Memory B cell (primary cell): ENCODE measurements at regions not wholly inside any gene's neighbourhood (a gene's known extent, or its start where the extent isn't known, plus 50 kb on each side); places are given as distances from the start of the nearest gene placed in this dataset.
"Not testable (repeated sequence)": the region's sequence is repeated elsewhere in the genome, so short reads cannot be mapped to it uniquely, and the experiment has no call there.

ENCODE experiments used
- ATAC-seq: fragments of 150-1000 bp; cut with Tn5 transposase; 2 replicates; pipeline ENCODE4 v1.10.0; 2021; ENCODE audit warnings: low read depth, mild to moderate bottlenecking, moderate library complexity
- DNase-seq, 2 donors: peaks; one replicate each; pipeline ENCODE4 v3.0.0; 2022; ENCODE audit warnings: low spot score in 2 of 2
- H3K27ac Mint-ChIP-seq: one replicate; pipeline ENCODE4 v1.8.0; 2022; ENCODE audit warnings: mild to moderate bottlenecking, moderate library complexity, mixed read lengths
- H3K27me3 Mint-ChIP-seq: one replicate; pipeline ENCODE4 v1.8.0; 2022; ENCODE audit warnings: mixed read lengths
- H3K36me3 Mint-ChIP-seq: one replicate; pipeline ENCODE4 v1.8.0; 2022; ENCODE audit warnings: mild to moderate bottlenecking, mixed read lengths
- H3K4me1 Mint-ChIP-seq: one replicate; pipeline ENCODE4 v1.8.0; 2022; ENCODE audit warnings: mixed read lengths
- H3K4me3 Mint-ChIP-seq: one replicate; pipeline ENCODE4 v1.8.0; 2022; ENCODE audit warnings: mild to moderate bottlenecking, moderate library complexity, mixed read lengths
- H3K9me3 Mint-ChIP-seq: one replicate; pipeline ENCODE4 v1.8.0; 2022; ENCODE audit warnings: mixed read lengths

- H3K27me3 Mint-ChIP-seq, H3K4me3 Mint-ChIP-seq, H3K27ac Mint-ChIP-seq, H3K9me3 Mint-ChIP-seq, DNase-seq, H3K36me3 Mint-ChIP-seq, ATAC-seq, H3K4me1 Mint-ChIP-seq: not testable (repeated sequence)
Observed at GRCh38 chr2:215721515-215721914, 285.6 kb upstream of the FN1 start.

- Mint-ChIP-seq H3K27me3 (peaks cover 10% of the 10 kb centered on the region), H3K9me3 (peaks cover 3% of the 10 kb centered on the region), H3K36me3 (no peaks in the 10 kb centered on the region), H3K4me1 (no peaks in the 10 kb centered on the region), H3K4me3 (no peak overlapping the region), H3K27ac (no peak overlapping the region)
- no peak for ATAC-seq
- DNase-seq: no peak
Observed at GRCh38 chr2:215718890-215719289, 283.0 kb upstream of the FN1 start.

GRCh38 chr2:215718436-215718835 lies 282.6 kb upstream of the FN1 start:
- Mint-ChIP-seq H3K27me3 (peaks cover 10% of the 10 kb centered on the region), H3K27ac (no peak overlapping the region), H3K4me3 (no peak overlapping the region), H3K36me3 (no peaks in the 10 kb centered on the region), H3K9me3 (peaks cover 3% of the 10 kb centered on the region), H3K4me1 (no peaks in the 10 kb centered on the region)
- ATAC-seq (no peak), DNase-seq (no peak)

- Mint-ChIP-seq H3K27ac (no peak overlapping the region), H3K9me3 (peaks cover 3% of the 10 kb centered on the region), H3K36me3 (no peaks in the 10 kb centered on the region), H3K27me3 (peaks cover 10% of the 10 kb centered on the region), H3K4me3 (no peak overlapping the region), H3K4me1 (no peaks in the 10 kb centered on the region)
- DNase-seq: no peak
- ATAC-seq: no peak
Observed at GRCh38 chr2:215717501-215718381, 281.9 kb upstream of the FN1 start.

- H3K27me3 Mint-ChIP-seq: peaks cover 10% of the 10 kb centered on the region
- no peak overlapping the region for H3K27ac Mint-ChIP-seq
- no peak for DNase-seq
- H3K4me3 Mint-ChIP-seq: no peak overlapping the region
- no peaks in the 10 kb centered on the region for H3K4me1 Mint-ChIP-seq
- H3K36me3 Mint-ChIP-seq: no peaks in the 10 kb centered on the region
- no peak for ATAC-seq
- peaks cover 3% of the 10 kb centered on the region for H3K9me3 Mint-ChIP-seq
Observed at GRCh38 chr2:215716956-215717355, 281.1 kb upstream of the FN1 start.

GRCh38 chr2:215712871-215713790 lies 277.3 kb upstream of the FN1 start:
- DNase-seq: no peak

GRCh38 chr2:215712219-215712868 lies 276.5 kb upstream of the FN1 start:
- ATAC-seq: no peak
- no peak for DNase-seq
- no peaks in the 10 kb centered on the region for H3K36me3 Mint-ChIP-seq
- H3K27me3 Mint-ChIP-seq: peaks cover 14% of the 10 kb centered on the region
- no peak overlapping the region for H3K27ac Mint-ChIP-seq
- no peak overlapping the region for H3K4me3 Mint-ChIP-seq
- no peaks in the 10 kb centered on the region for H3K9me3 Mint-ChIP-seq
- no peaks in the 10 kb centered on the region for H3K4me1 Mint-ChIP-seq

More at GRCh38 chr2:215712871-215713790, 277.3 kb upstream of the FN1 start:
- Mint-ChIP-seq H3K27me3 (peaks cover 14% of the 10 kb centered on the region), H3K36me3 (no peaks in the 10 kb centered on the region), H3K4me1 (no peaks in the 10 kb centered on the region), H3K9me3 (no peaks in the 10 kb centered on the region), H3K4me3 (no peak overlapping the region), H3K27ac (no peak overlapping the region)
- ATAC-seq: no peak

GRCh38 chr2:215711471-215712034 lies 275.7 kb upstream of the FN1 start:
- no peak for DNase-seq
- Mint-ChIP-seq H3K4me1 (no peaks in the 10 kb centered on the region), H3K27ac (no peak overlapping the region), H3K4me3 (no peak overlapping the region), H3K36me3 (no peaks in the 10 kb centered on the region), H3K9me3 (no peaks in the 10 kb centered on the region), H3K27me3 (peaks cover 12% of the 10 kb centered on the region)
- ATAC-seq: no peak

GRCh38 chr2:215707608-215708007 lies 271.7 kb upstream of the FN1 start:
- Mint-ChIP-seq H3K4me1 (no peaks in the 10 kb centered on the region), H3K27me3 (peaks cover 8% of the 10 kb centered on the region), H3K27ac (no peak overlapping the region), H3K36me3 (no peaks in the 10 kb centered on the region), H3K4me3 (no peak overlapping the region), H3K9me3 (no peaks in the 10 kb centered on the region)
- DNase-seq (no peak), ATAC-seq (no peak)

GRCh38 chr2:215705771-215706361 lies 270.0 kb upstream of the FN1 start:
- no peak for ATAC-seq
- DNase-seq: no peak
- H3K36me3 Mint-ChIP-seq: no peaks in the 10 kb centered on the region
- no peaks in the 10 kb centered on the region for H3K4me1 Mint-ChIP-seq
- peaks cover 8% of the 10 kb centered on the region for H3K27me3 Mint-ChIP-seq
- H3K27ac Mint-ChIP-seq: no peak overlapping the region
- no peak overlapping the region for H3K4me3 Mint-ChIP-seq
- H3K9me3 Mint-ChIP-seq: no peaks in the 10 kb centered on the region

- Mint-ChIP-seq H3K27ac (no peak overlapping the region), H3K9me3 (no peaks in the 10 kb centered on the region), H3K4me3 (no peak overlapping the region), H3K4me1 (no peaks in the 10 kb centered on the region), H3K27me3 (peaks cover 8% of the 10 kb centered on the region), H3K36me3 (no peaks in the 10 kb centered on the region)
- DNase-seq: no peak
- no peak for ATAC-seq
Observed at GRCh38 chr2:215705281-215705680, 269.4 kb upstream of the FN1 start.

- Mint-ChIP-seq H3K4me1 (peaks cover 2% of the 10 kb centered on the region), H3K27ac (no peak overlapping the region), H3K4me3 (no peak overlapping the region), H3K27me3 (peaks cover 5% of the 10 kb centered on the region), H3K9me3 (peaks cover 7% of the 10 kb centered on the region), H3K36me3 (no peaks in the 10 kb centered on the region)
- DNase-seq (no peak), ATAC-seq (no peak)
Observed at GRCh38 chr2:215702116-215702902, 266.4 kb upstream of the FN1 start.
